ENCODE measurements at regions not wholly inside any gene's neighbourhood (a gene's known extent, or its start where the extent isn't known, plus 50 kb on each side); places are given as distances from the start of the nearest gene placed in this dataset.

DNA sequence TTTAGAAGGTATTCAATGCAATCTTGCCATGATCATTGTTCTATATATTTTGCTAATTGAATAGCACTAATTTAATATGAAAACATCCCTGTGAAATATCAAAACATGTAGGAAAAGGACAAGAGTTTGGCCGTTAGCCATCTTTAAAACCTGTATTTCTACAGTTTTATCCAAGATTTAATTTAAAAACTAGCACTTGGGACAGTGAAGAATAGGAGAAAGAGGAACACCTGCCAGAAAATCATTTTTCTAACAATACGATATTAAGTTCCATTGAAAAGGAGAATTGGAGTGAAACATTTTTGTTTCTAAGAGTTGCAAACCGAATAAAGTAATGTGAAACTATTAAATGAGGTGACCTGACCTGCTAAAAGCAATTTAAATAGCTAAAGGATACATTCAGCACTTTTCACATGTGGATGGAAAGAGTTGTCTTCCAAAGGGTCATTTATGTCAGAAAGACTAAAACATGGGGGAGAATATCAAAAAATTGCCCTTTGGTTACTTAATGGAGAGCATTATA, 1673.6 kb upstream of the MIR17HG start:
- intact Hi-C loops (cut with DNase I): no loop called here
- TF ChIP-seq POLR2A (IDR thresholded peaks at IDR 0.05) (no peak), POLR2AphosphoS5 (IDR thresholded peaks at IDR 0.05; ENCODE audit: insufficient read depth in 1 of 2, low read depth in 1 of 2) (no peak)
- TF ChIP-seq, protein P1, sequence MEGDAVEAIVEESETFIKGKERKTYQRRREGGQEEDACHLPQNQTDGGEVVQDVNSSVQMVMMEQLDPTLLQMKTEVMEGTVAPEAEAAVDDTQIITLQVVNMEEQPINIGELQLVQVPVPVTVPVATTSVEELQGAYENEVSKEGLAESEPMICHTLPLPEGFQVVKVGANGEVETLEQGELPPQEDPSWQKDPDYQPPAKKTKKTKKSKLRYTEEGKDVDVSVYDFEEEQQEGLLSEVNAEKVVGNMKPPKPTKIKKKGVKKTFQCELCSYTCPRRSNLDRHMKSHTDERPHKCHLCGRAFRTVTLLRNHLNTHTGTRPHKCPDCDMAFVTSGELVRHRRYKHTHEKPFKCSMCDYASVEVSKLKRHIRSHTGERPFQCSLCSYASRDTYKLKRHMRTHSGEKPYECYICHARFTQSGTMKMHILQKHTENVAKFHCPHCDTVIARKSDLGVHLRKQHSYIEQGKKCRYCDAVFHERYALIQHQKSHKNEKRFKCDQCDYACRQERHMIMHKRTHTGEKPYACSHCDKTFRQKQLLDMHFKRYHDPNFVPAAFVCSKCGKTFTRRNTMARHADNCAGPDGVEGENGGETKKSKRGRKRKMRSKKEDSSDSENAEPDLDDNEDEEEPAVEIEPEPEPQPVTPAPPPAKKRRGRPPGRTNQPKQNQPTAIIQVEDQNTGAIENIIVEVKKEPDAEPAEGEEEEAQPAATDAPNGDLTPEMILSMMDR (IDR thresholded peaks at IDR 0.05): no peak

DNA sequence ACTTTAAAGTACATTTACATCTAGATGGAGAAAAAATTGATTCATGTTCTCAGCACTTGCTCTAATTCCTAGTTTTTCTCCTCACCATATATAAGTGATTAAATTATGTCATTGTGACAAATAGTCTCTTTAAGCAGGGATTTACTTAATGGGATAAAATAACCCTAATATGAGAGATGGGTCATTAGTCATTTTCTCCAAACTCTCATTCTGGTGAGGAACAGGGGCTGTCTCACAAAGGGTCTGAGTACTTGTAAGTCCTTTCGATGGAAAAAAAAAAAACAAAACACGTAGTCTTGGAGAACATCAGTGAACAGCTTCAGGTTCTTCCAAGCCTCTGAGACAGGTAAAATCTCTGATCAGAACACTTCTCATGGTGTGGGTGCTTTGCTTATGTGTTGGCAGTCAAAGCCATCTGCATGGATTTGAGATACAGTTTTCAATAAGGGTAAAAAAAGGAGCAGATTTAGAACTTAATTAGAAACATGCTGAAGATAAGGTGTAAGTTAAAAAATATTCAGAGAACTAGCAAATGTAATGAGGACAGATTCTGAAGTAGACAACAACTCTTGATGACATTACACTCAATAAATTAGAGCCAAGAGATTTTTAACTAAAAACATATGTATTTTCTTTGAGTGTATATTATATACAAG, 1668.9 kb upstream of the MIR17HG start:
- Histone ChIP-seq H3K27me3 (no peaks in the 10 kb centered on the region), H3K9me3 (no peaks in the 10 kb centered on the region), H3K36me3 (no peaks in the 10 kb centered on the region), H3K4me1 (no peaks in the 10 kb centered on the region), H3K4me3 (no peak overlapping the region), H3K27ac (no peak overlapping the region)
- DNase-seq (ENCODE audit: extremely low spot score in 2 of 2): no peak
- TF ChIP-seq POLR2AphosphoS5 (IDR thresholded peaks at IDR 0.05; ENCODE audit: insufficient read depth in 1 of 2, low read depth in 1 of 2): no peak
- TF ChIP-seq POLR2A (IDR thresholded peaks at IDR 0.05): no peak
- TF ChIP-seq, protein P1 (IDR thresholded peaks at IDR 0.05): no peak
- intact Hi-C loops (cut with DNase I): no loop called here

More for the DNA sequence above, 1673.6 kb upstream of the MIR17HG start:
- Histone ChIP-seq H3K9me3 (no peaks in the 10 kb centered on the region), H3K27ac (no peak overlapping the region), H3K27me3 (no peaks in the 10 kb centered on the region), H3K4me3 (no peak overlapping the region), H3K36me3 (no peaks in the 10 kb centered on the region), H3K4me1 (no peaks in the 10 kb centered on the region)
- DNase-seq (ENCODE audit: extremely low spot score in 2 of 2): no peak

DNA sequence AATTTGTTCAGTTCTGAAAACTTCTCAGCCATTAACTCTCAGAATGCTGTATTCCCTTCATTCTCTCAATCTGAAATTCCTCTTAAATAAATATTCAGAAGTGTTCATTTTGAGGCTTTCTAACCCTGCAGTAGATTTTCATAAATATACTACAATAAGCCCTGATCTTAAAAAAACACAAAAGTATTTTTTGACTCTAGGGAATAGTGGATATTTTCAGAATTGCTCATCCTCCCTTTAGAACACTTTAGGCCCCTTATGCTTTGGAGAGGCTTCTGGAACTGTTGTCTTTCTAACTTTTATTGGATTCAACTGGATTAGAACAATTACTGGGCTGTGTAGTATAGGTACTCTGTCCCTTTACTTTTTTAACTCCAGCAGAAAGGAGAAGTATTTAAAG, 1662.6 kb upstream of the MIR17HG start:
- Histone ChIP-seq H3K36me3 (no peaks in the 10 kb centered on the region), H3K4me3 (no peak overlapping the region), H3K27me3 (no peaks in the 10 kb centered on the region), H3K4me1 (no peaks in the 10 kb centered on the region), H3K27ac (no peak overlapping the region), H3K9me3 (no peaks in the 10 kb centered on the region)
- no peak for TF ChIP-seq POLR2A (IDR thresholded peaks at IDR 0.05)
- no peak for TF ChIP-seq POLR2AphosphoS5 (IDR thresholded peaks at IDR 0.05; ENCODE audit: insufficient read depth in 1 of 2, low read depth in 1 of 2)
- TF ChIP-seq, protein P1 (IDR thresholded peaks at IDR 0.05): no peak
- intact Hi-C loops (cut with DNase I): loop anchor here (10.0 kb wide), 1 partner anchor 1770 kb away; no protein-coding TSS in a partner anchor
- DNase-seq (ENCODE audit: extremely low spot score in 2 of 2): no peak

DNA sequence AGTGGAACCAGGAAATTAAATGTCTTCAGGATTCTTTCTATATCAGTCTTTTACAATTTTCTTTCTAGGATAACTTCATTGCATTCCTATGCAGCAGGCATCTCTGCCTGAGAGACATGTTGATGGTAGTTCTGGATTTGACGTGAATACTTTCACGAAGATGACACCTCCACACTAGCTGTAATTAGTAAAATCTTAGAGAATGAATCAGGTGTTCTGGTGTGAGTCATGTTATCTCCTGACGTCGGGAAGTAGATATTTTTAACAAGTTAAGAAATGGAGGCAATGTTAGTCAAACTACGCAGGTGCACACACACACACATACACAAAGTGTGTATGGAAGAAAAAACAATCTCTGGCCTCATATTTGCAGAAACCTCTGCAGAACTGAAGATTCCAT, 1661.3 kb upstream of the MIR17HG start:
- intact Hi-C loops (cut with DNase I): loop anchor here (10.0 kb wide), 1 partner anchor 1771 kb away; no protein-coding TSS in a partner anchor
- no peaks in the 10 kb centered on the region for H3K27me3 ChIP-seq
- no peaks in the 10 kb centered on the region for H3K9me3 ChIP-seq
- no peaks in the 10 kb centered on the region for H3K36me3 ChIP-seq
- H3K27ac ChIP-seq: no peak overlapping the region
- TF ChIP-seq, protein P1 (IDR thresholded peaks at IDR 0.05): no peak
- no peak for TF ChIP-seq POLR2A (IDR thresholded peaks at IDR 0.05)
- no peak for TF ChIP-seq POLR2AphosphoS5 (IDR thresholded peaks at IDR 0.05; ENCODE audit: insufficient read depth in 1 of 2, low read depth in 1 of 2)
- H3K4me3 ChIP-seq: no peak overlapping the region
- DNase-seq (ENCODE audit: extremely low spot score in 2 of 2): no peak
- H3K4me1 ChIP-seq: no peaks in the 10 kb centered on the region

DNA sequence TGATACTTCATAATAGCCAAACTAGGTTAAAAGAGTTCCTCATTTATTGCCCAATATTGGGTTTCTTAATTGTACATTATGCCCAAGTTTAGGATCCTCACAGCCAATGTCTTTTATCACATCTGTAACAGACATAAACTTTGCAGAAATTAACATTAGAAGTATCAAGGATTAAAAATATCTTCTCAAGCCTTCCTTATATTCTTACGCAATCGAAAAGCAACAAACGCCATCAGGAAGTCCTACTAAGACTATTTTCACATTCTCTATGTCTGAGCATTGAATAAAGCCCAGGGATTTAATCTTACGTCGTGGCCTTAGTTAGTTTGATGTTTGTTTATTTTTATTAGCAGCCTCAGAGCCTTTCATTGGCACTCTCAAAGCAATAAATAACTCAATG, 1660.4 kb upstream of the MIR17HG start:
- no peaks in the 10 kb centered on the region for H3K27me3 ChIP-seq
- H3K4me3 ChIP-seq: no peak overlapping the region
- no peaks in the 10 kb centered on the region for H3K9me3 ChIP-seq
- no peaks in the 10 kb centered on the region for H3K36me3 ChIP-seq
- no peak overlapping the region for H3K27ac ChIP-seq
- H3K4me1 ChIP-seq: no peaks in the 10 kb centered on the region
- TF ChIP-seq POLR2A (IDR thresholded peaks at IDR 0.05) (no peak), POLR2AphosphoS5 (IDR thresholded peaks at IDR 0.05; ENCODE audit: insufficient read depth in 1 of 2, low read depth in 1 of 2) (no peak)
- TF ChIP-seq, protein P1 (IDR thresholded peaks at IDR 0.05): no peak
- DNase-seq (ENCODE audit: extremely low spot score in 2 of 2): no peak
- intact Hi-C loops (cut with DNase I): loop anchor here (10.0 kb wide), 1 partner anchor 1772 kb away; no protein-coding TSS in a partner anchor

All from vagina (tissue), 2 donors.